ENCODE measurements at regions not wholly inside any gene's neighbourhood (a gene's known extent, or its start where the extent isn't known, plus 50 kb on each side); places are given as distances from the start of the nearest gene placed in this dataset.

GRCh38 chr2:34552337-34552736, 953.2 kb upstream of the FAM98A start:
- DNase-seq (ENCODE audit: low read depth): no peak
- no peak overlapping the region for H3K4me3 ChIP-seq (ENCODE audit: low read depth, low read length)
- TF ChIP-seq CTCF (conservative IDR thresholded peaks at IDR 0.05; ENCODE audit: low read depth, low read length): no peak

GRCh38 chr2:34549710-34550345, 950.7 kb upstream of the FAM98A start:
- TF ChIP-seq CTCF (conservative IDR thresholded peaks at IDR 0.05; ENCODE audit: low read depth, low read length): no peak
- no peak overlapping the region for H3K4me3 ChIP-seq (ENCODE audit: low read depth, low read length)
- DNase-seq (ENCODE audit: low read depth): no peak

- no peak for TF ChIP-seq CTCF (conservative IDR thresholded peaks at IDR 0.05; ENCODE audit: low read depth, low read length)
- DNase-seq (ENCODE audit: low read depth): no peak
- no peak overlapping the region for H3K4me3 ChIP-seq (ENCODE audit: low read depth, low read length)
These were observed 948.8 kb upstream of the FAM98A start for GRCh38 chr2:34547900-34548299.

- peak; percentile 34 for TF ChIP-seq CTCF (conservative IDR thresholded peaks at IDR 0.05; ENCODE audit: low read depth, low read length)
These were observed 948.2 kb upstream of the FAM98A start for GRCh38 chr2:34547340-34547739.

GRCh38 chr2:34545486-34546136, 946.5 kb upstream of the FAM98A start:
- no peak for TF ChIP-seq CTCF (conservative IDR thresholded peaks at IDR 0.05; ENCODE audit: low read depth, low read length)
- DNase-seq (ENCODE audit: low read depth): no peak
- no peak overlapping the region for H3K4me3 ChIP-seq (ENCODE audit: low read depth, low read length)

More at GRCh38 chr2:34547340-34547739, 948.2 kb upstream of the FAM98A start:
- no peak for DNase-seq (ENCODE audit: low read depth)
- H3K4me3 ChIP-seq (ENCODE audit: low read depth, low read length): no peak overlapping the region

GRCh38 chr2:34534761-34535160, 935.7 kb upstream of the FAM98A start:
- no peak for DNase-seq (ENCODE audit: low read depth)
- no peak overlapping the region for H3K4me3 ChIP-seq (ENCODE audit: low read depth, low read length)
- TF ChIP-seq CTCF (conservative IDR thresholded peaks at IDR 0.05; ENCODE audit: low read depth, low read length): no peak

- DNase-seq (ENCODE audit: low read depth): no peak
- no peak for TF ChIP-seq CTCF (conservative IDR thresholded peaks at IDR 0.05; ENCODE audit: low read depth, low read length)
- no peak overlapping the region for H3K4me3 ChIP-seq (ENCODE audit: low read depth, low read length)
These were observed 935.2 kb upstream of the FAM98A start for GRCh38 chr2:34534341-34534740.
